Vagina (tissue), 2 donors: ENCODE measurements at regions not wholly inside any gene's neighbourhood (a gene's known extent, or its start where the extent isn't known, plus 50 kb on each side); places are given as distances from the start of the nearest gene placed in this dataset.

Source experiments
- POLR2A ChIP-seq, 2 donors: fragments of 450-650 bp; IDR thresholded peaks; one replicate each; pipeline ENCODE4 v1.6.1; 2017; ENCODE audit warnings: antibody characterized with exemption in 2 of 2, mild to moderate bottlenecking in 2 of 2, moderate library complexity in 2 of 2
- TF ChIP-seq, protein P1 (sequence below), 3 experiments: fragments of 450-650 bp in 2 of 3; fragments of 200-600 bp in 1 of 3; sonication (generic) in 1 of 3; IDR thresholded peaks; one replicate each; pipeline ENCODE4 v1.5.1; 2017 to 2019; ENCODE audit warnings: antibody characterized with exemption in 3 of 3, mild to moderate bottlenecking in 2 of 3, moderate library complexity in 2 of 3

DNA sequence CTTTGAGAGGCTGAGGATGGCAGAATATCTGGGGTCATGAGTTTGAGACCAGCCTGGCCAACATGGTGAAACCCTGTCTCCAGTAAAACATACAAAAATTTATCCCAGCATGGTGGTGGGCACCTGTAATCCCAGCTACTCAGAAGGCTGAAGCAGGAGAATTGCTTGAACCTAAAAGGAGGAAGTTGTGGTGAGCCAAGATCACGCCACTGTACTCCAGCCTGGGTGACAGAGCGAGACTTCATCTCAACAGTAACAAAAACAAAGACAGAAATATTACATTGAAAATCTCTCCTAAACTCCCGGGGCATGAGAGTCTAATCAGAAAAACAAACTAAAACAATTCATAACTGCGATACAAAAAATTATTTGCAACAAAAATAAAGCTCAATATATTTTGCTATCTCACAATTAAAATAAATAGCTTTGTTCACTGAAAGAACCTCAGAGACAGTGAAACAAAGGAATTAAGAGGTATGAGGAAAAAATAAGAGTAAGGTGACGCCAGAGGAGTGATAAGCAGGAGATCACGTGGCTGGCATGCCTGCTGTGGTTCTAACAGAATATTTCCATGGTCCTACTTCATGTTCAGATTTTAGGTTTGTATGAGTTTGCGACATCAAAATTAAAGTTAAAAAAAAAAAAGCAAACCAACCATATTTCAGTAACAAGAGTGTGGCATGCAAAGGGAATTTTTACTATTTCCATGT lies 527.7 kb upstream of the POM121L12 start:
- TF ChIP-seq POLR2A (IDR thresholded peaks at IDR 0.05), result no peak
- TF ChIP-seq, protein P1, sequence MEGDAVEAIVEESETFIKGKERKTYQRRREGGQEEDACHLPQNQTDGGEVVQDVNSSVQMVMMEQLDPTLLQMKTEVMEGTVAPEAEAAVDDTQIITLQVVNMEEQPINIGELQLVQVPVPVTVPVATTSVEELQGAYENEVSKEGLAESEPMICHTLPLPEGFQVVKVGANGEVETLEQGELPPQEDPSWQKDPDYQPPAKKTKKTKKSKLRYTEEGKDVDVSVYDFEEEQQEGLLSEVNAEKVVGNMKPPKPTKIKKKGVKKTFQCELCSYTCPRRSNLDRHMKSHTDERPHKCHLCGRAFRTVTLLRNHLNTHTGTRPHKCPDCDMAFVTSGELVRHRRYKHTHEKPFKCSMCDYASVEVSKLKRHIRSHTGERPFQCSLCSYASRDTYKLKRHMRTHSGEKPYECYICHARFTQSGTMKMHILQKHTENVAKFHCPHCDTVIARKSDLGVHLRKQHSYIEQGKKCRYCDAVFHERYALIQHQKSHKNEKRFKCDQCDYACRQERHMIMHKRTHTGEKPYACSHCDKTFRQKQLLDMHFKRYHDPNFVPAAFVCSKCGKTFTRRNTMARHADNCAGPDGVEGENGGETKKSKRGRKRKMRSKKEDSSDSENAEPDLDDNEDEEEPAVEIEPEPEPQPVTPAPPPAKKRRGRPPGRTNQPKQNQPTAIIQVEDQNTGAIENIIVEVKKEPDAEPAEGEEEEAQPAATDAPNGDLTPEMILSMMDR (IDR thresholded peaks at IDR 0.05), result no peak
